ENCODE measurements at regions not wholly inside any gene's neighbourhood (a gene's known extent, or its start where the extent isn't known, plus 50 kb on each side); places are given as distances from the start of the nearest gene placed in this dataset.
"Not testable (repeated sequence)": the region's sequence is repeated elsewhere in the genome, so short reads cannot be mapped to it uniquely, and the experiment has no call there.

DNA sequence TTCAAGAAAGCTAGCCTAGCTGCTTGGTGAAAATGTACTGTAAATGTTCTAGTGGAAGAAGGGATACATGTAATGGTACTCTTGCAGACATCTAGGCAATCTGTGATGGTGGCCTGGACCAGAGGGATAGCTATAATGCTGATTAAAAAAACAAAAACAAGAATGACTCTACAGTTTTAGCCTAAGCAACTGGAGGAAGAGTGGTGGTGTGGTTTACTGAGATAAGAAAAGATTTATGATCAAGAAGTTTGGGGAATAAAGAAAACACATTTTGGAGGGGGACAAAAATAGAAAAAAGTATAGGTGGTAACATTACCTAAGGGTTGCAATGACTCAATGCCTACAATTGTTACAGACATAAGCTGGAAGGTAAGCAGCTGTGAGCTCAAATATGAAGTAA is 1080.7 kb upstream of the CELF4 start:
- H3K4ac ChIP-seq (ENCODE audit: low read length) = no peak overlapping the region
- no peaks in the 10 kb centered on the region for H3K36me3 ChIP-seq (replicated peaks in 1 of 2; ENCODE audit: control insufficient read depth in 2 of 2, insufficient read depth in 2 of 2, low read length in 2 of 2)
- H4K91ac ChIP-seq (ENCODE audit: low read depth, low read length, poor library complexity) = no peak overlapping the region
- no peak overlapping the region for H3K14ac ChIP-seq (ENCODE audit: low read length)
- no peak overlapping the region for H2AK5ac ChIP-seq (ENCODE audit: low read depth, low read length)
- H3K18ac ChIP-seq (ENCODE audit: low read length) = no peak overlapping the region
- no peak overlapping the region for H4K8ac ChIP-seq (ENCODE audit: low read depth, low read length)
- no peak overlapping the region for H2BK15ac ChIP-seq (ENCODE audit: low read length)
- no peak overlapping the region for H2AFZ ChIP-seq (ENCODE audit: low read length)
- H2BK120ac ChIP-seq (ENCODE audit: low read depth, low read length) = no peak overlapping the region
- no peak overlapping the region for H3K27ac ChIP-seq (replicated peaks; ENCODE audit: low read length)
- H3K4me2 ChIP-seq (ENCODE audit: insufficient read depth, low read length, poor library complexity, severe bottlenecking) = no peak overlapping the region
- no peak overlapping the region for H3K9ac ChIP-seq (ENCODE audit: low read depth, low read length, poor library complexity)
- H3K4me1 ChIP-seq (ENCODE audit: control insufficient read depth in 2 of 2, insufficient read depth in 1 of 2, low read depth in 1 of 2, low read length in 2 of 2) = no peaks in the 10 kb centered on the region
- H2BK12ac ChIP-seq (ENCODE audit: low read length) = no peak overlapping the region
- DNase-seq (ENCODE audit: low spot score) = no peak
- H3K9me3 ChIP-seq (replicated peaks in 1 of 2; ENCODE audit: control insufficient read depth in 2 of 2, insufficient read depth in 1 of 2, low read depth in 1 of 2, low read length in 2 of 2) = no peaks in the 10 kb centered on the region
- no peak overlapping the region for H3K4me3 ChIP-seq (ENCODE audit: low read length in 2 of 2)
- H3K79me1 ChIP-seq (ENCODE audit: low read depth, low read length) = peaks cover 1% of the 10 kb centered on the region
- no peak overlapping the region for H2BK5ac ChIP-seq (ENCODE audit: low read length)
- H3K27me3 ChIP-seq (ENCODE audit: control insufficient read depth in 3 of 3, insufficient read depth in 3 of 3, low read depth in 1 of 3, low read length in 3 of 3) = peaks cover 0 to 2% (median 0%) of the 10 kb centered on the region in 3 experiments
- no peak overlapping the region for H3K23ac ChIP-seq (ENCODE audit: low read depth, low read length, poor library complexity)

DNA sequence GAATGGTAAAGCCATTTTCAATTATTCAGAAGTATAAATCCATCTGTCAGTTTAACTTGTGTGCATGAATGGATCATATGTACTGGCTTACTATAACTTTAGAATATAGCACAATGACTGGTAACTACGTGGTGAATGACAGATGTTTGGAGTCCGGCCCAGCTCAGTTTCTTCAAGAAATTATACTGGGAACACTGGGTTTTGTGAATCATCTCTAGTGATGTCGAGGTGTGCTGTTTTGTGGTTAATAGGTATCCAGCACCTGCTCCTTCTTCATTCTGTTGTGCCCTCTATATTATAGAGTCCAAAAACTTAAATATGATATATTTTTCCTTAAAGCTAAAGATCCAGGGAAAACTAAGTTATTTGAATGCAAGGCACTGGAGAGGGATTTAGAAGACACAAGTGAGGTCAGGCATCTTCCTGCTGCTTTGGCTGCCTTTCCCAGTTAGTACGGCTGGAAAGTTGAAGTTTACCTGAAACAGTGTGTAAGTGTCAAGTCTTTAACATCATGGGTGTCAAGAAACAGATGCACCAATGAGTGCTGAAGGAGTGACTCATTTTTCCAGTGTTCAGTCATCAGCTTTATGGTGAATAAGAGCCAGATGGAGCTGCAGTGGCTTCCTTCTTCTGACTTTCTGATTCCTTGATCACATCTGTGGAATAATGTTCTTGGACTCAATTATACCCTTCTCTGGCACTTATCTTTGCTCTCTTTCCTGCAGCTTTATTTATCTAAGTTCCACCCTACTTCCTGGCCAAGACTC is 1079.5 kb upstream of the CELF4 start:
- Histone ChIP-seq H3K14ac (ENCODE audit: low read length) (no peak overlapping the region), H4K8ac (ENCODE audit: low read depth, low read length) (no peak overlapping the region), H2AFZ (ENCODE audit: low read length) (no peak overlapping the region), H2BK12ac (ENCODE audit: low read length) (no peak overlapping the region), H3K27ac (replicated peaks; ENCODE audit: low read length) (no peak overlapping the region), H3K4me3 (ENCODE audit: low read length in 2 of 2) (no peak overlapping the region), H2BK5ac (ENCODE audit: low read length) (no peak overlapping the region), H3K4ac (ENCODE audit: low read length) (no peak overlapping the region), H3K36me3 (replicated peaks in 1 of 2; ENCODE audit: control insufficient read depth in 2 of 2, insufficient read depth in 2 of 2, low read length in 2 of 2) (no peaks in the 10 kb centered on the region), H2BK120ac (ENCODE audit: low read depth, low read length) (no peak overlapping the region), H3K4me2 (ENCODE audit: insufficient read depth, low read length, poor library complexity, severe bottlenecking) (no peak overlapping the region), H2BK15ac (ENCODE audit: low read length) (no peak overlapping the region), H3K23ac (ENCODE audit: low read depth, low read length, poor library complexity) (no peak overlapping the region), H3K9ac (ENCODE audit: low read depth, low read length, poor library complexity) (no peak overlapping the region), H3K4me1 (ENCODE audit: control insufficient read depth in 2 of 2, insufficient read depth in 1 of 2, low read depth in 1 of 2, low read length in 2 of 2) (no peaks in the 10 kb centered on the region), H3K18ac (ENCODE audit: low read length) (no peak overlapping the region), H3K9me3 (replicated peaks in 1 of 2; ENCODE audit: control insufficient read depth in 2 of 2, insufficient read depth in 1 of 2, low read depth in 1 of 2, low read length in 2 of 2) (no peaks in the 10 kb centered on the region), H4K91ac (ENCODE audit: low read depth, low read length, poor library complexity) (no peak overlapping the region), H3K27me3 (ENCODE audit: control insufficient read depth in 3 of 3, insufficient read depth in 3 of 3, low read depth in 1 of 3, low read length in 3 of 3) (peaks cover 0 to 2% (median 0%) of the 10 kb centered on the region in 3 experiments), H2AK5ac (ENCODE audit: low read depth, low read length) (no peak overlapping the region), H3K79me1 (ENCODE audit: low read depth, low read length) (peaks cover 1% of the 10 kb centered on the region)
- no CpG with 5 or more reads among the region's 4 CpGs for WGBS, 2 donors (ENCODE audit: extremely low coverage in 2 of 2, insufficient read length in 2 of 2, insufficient replicate concordance in 1 of 2)
- no peak for DNase-seq (ENCODE audit: low spot score)

DNA sequence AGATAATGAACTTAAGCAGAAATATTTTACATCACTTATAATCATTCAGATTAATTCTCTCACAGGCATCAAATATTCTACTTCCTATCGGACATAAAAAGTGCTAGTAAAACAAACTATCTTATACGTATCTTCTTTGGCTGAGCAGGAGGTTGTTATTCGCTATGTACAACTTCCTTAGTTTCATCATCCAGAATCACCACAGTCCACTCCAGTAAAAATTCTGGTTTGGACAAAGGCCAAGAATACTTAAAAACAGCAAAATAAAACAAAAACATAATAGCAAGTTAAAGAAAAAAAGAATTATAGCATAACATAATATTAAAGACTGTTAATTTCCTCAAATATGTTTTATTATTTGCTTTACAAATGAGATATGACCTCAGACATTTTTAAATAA is 1077.1 kb upstream of the CELF4 start:
- H3K27me3 ChIP-seq (ENCODE audit: control insufficient read depth in 3 of 3, insufficient read depth in 3 of 3, low read depth in 1 of 3, low read length in 3 of 3) = peaks cover 0 to 2% (median 0%) of the 10 kb centered on the region in 3 experiments
- no peak overlapping the region for H3K4me3 ChIP-seq (ENCODE audit: low read length in 2 of 2)
- no peak overlapping the region for H3K18ac ChIP-seq (ENCODE audit: low read length)
- no CpG with 5 or more reads among the region's 3 CpGs for WGBS, 2 donors (ENCODE audit: extremely low coverage in 2 of 2, insufficient read length in 2 of 2, insufficient replicate concordance in 1 of 2)
- H3K4me1 ChIP-seq (ENCODE audit: control insufficient read depth in 2 of 2, insufficient read depth in 1 of 2, low read depth in 1 of 2, low read length in 2 of 2) = no peaks in the 10 kb centered on the region
- H2BK12ac ChIP-seq (ENCODE audit: low read length) = no peak overlapping the region
- peaks cover 1% of the 10 kb centered on the region for H3K79me1 ChIP-seq (ENCODE audit: low read depth, low read length)
- H2AK5ac ChIP-seq (ENCODE audit: low read depth, low read length) = no peak overlapping the region
- no peak overlapping the region for H3K14ac ChIP-seq (ENCODE audit: low read length)
- H2BK15ac ChIP-seq (ENCODE audit: low read length) = no peak overlapping the region
- no peaks in the 10 kb centered on the region for H3K36me3 ChIP-seq (replicated peaks in 1 of 2; ENCODE audit: control insufficient read depth in 2 of 2, insufficient read depth in 2 of 2, low read length in 2 of 2)
- no peak overlapping the region for H3K27ac ChIP-seq (replicated peaks; ENCODE audit: low read length)
- H2BK5ac ChIP-seq (ENCODE audit: low read length) = no peak overlapping the region
- no peak overlapping the region for H2BK120ac ChIP-seq (ENCODE audit: low read depth, low read length)
- H4K91ac ChIP-seq (ENCODE audit: low read depth, low read length, poor library complexity) = no peak overlapping the region
- H3K9ac ChIP-seq (ENCODE audit: low read depth, low read length, poor library complexity) = no peak overlapping the region
- no peak overlapping the region for H3K4ac ChIP-seq (ENCODE audit: low read length)
- H4K8ac ChIP-seq (ENCODE audit: low read depth, low read length) = no peak overlapping the region
- no peak overlapping the region for H3K23ac ChIP-seq (ENCODE audit: low read depth, low read length, poor library complexity)
- DNase-seq (ENCODE audit: low spot score) = no peak
- no peak overlapping the region for H3K4me2 ChIP-seq (ENCODE audit: insufficient read depth, low read length, poor library complexity, severe bottlenecking)
- peaks cover 2 to 3% of the 10 kb centered on the region in 2 donors for H3K9me3 ChIP-seq (replicated peaks in 1 of 2; ENCODE audit: control insufficient read depth in 2 of 2, insufficient read depth in 1 of 2, low read depth in 1 of 2, low read length in 2 of 2)
- no peak overlapping the region for H2AFZ ChIP-seq (ENCODE audit: low read length)

DNA sequence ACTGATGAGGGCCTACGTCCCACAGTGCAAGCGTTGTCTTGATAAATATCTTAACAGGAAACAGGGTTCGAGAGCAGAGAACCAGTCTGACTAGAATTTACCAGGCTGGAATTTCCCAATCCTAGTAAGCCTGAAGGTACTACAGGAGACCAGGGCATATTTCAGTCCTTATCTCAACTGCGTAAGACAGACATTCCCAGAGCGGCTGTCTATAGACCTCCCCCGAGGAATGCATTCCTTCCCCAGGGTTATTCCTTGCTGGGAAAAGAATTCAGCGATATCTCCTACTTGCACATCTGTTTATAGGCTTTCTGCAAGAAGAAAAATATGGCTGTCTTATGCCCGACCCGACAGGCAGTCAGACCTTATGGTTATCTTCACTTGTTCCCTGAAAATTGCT is 1074.1 kb upstream of the CELF4 start:
- H3K18ac ChIP-seq (ENCODE audit: low read length); H3K27ac ChIP-seq (replicated peaks; ENCODE audit: low read length); H3K4ac ChIP-seq (ENCODE audit: low read length); DNase-seq (ENCODE audit: low spot score); H2AK5ac ChIP-seq (ENCODE audit: low read depth, low read length); H3K27me3 ChIP-seq (ENCODE audit: control insufficient read depth in 3 of 3, insufficient read depth in 3 of 3, low read depth in 1 of 3, low read length in 3 of 3); H2AFZ ChIP-seq (ENCODE audit: low read length); H3K4me2 ChIP-seq (ENCODE audit: insufficient read depth, low read length, poor library complexity, severe bottlenecking); H3K4me1 ChIP-seq (ENCODE audit: control insufficient read depth in 2 of 2, insufficient read depth in 1 of 2, low read depth in 1 of 2, low read length in 2 of 2); H2BK5ac ChIP-seq (ENCODE audit: low read length); H3K4me3 ChIP-seq (ENCODE audit: low read length in 2 of 2); H3K79me1 ChIP-seq (ENCODE audit: low read depth, low read length); H2BK120ac ChIP-seq (ENCODE audit: low read depth, low read length); H3K23ac ChIP-seq (ENCODE audit: low read depth, low read length, poor library complexity); H3K36me3 ChIP-seq (replicated peaks in 1 of 2; ENCODE audit: control insufficient read depth in 2 of 2, insufficient read depth in 2 of 2, low read length in 2 of 2); H3K9me3 ChIP-seq (replicated peaks in 1 of 2; ENCODE audit: control insufficient read depth in 2 of 2, insufficient read depth in 1 of 2, low read depth in 1 of 2, low read length in 2 of 2); H3K9ac ChIP-seq (ENCODE audit: low read depth, low read length, poor library complexity); H3K14ac ChIP-seq (ENCODE audit: low read length); H4K91ac ChIP-seq (ENCODE audit: low read depth, low read length, poor library complexity); H4K8ac ChIP-seq (ENCODE audit: low read depth, low read length); H2BK15ac ChIP-seq (ENCODE audit: low read length); H2BK12ac ChIP-seq (ENCODE audit: low read length): not testable (repeated sequence)
- no CpG with 5 or more reads among the region's 9 CpGs for WGBS, 2 donors (ENCODE audit: extremely low coverage in 2 of 2, insufficient read length in 2 of 2, insufficient replicate concordance in 1 of 2)

Measured in neuronal stem cell (in vitro differentiated cells).